ENCODE measurements at regions not wholly inside any gene's neighbourhood (a gene's known extent, or its start where the extent isn't known, plus 50 kb on each side); places are given as distances from the start of the nearest gene placed in this dataset.

DNA sequence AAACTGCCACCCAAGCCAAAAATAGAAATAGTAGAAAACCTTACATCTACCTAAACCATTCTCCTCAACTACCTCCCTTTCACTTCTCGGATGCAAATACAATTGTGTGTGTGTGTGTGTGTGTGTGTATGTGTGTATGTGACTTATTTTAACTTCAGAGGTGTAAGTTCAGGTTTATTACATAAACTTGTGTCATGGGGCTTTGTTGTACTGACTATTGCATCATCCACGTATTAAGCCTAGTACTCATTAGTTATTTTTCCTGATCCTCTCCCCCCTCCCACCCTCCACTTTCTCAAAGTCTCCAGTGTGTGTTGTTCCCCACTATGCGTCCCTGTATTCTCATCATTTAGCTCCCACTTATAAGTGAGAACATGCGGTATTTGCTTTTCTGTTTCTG, 592.5 kb upstream of the ATP2B1 start:
- no peak for DNase-seq
- TF ChIP-seq, protein P1, sequence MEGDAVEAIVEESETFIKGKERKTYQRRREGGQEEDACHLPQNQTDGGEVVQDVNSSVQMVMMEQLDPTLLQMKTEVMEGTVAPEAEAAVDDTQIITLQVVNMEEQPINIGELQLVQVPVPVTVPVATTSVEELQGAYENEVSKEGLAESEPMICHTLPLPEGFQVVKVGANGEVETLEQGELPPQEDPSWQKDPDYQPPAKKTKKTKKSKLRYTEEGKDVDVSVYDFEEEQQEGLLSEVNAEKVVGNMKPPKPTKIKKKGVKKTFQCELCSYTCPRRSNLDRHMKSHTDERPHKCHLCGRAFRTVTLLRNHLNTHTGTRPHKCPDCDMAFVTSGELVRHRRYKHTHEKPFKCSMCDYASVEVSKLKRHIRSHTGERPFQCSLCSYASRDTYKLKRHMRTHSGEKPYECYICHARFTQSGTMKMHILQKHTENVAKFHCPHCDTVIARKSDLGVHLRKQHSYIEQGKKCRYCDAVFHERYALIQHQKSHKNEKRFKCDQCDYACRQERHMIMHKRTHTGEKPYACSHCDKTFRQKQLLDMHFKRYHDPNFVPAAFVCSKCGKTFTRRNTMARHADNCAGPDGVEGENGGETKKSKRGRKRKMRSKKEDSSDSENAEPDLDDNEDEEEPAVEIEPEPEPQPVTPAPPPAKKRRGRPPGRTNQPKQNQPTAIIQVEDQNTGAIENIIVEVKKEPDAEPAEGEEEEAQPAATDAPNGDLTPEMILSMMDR (IDR thresholded peaks at IDR 0.05; ENCODE audit: low read depth, low read length) = no peak

DNA sequence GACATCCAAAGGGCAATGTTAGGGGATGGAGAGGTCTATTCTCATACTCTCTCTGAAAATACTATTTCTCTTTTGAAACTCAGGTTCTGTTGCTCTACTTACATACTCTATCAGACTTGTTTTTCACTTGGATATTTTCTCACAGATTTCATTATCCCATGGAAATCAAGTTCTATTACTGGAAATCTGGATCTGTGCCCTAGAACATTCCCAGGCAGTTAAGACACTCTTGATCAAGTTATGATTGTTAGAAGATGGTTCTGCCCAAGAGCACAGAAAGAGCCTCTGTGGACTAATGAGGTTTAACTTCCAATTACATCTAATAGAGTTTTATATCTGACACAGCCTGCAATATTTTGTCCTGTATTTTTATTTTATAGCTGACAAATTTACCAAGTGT, 591.0 kb upstream of the ATP2B1 start:
- TF ChIP-seq, protein P1 (IDR thresholded peaks at IDR 0.05; ENCODE audit: low read depth, low read length) = no peak
- Histone ChIP-seq H3K9me3 (ENCODE audit: severe bottlenecking) (no peaks in the 10 kb centered on the region), H3K27ac (no peak overlapping the region), H3K36me3 (no peaks in the 10 kb centered on the region), H3K27me3 (ENCODE audit: insufficient read depth, low read depth, severe bottlenecking) (no peaks in the 10 kb centered on the region), H3K4me3 (ENCODE audit: low read depth, low read length) (no peak overlapping the region)
- no peak for DNase-seq

More for the DNA sequence above, 592.5 kb upstream of the ATP2B1 start:
- Histone ChIP-seq H3K4me3 (ENCODE audit: low read depth, low read length) (no peak overlapping the region), H3K27me3 (ENCODE audit: insufficient read depth, low read depth, severe bottlenecking) (no peaks in the 10 kb centered on the region), H3K27ac (no peak overlapping the region), H3K9me3 (ENCODE audit: severe bottlenecking) (no peaks in the 10 kb centered on the region), H3K36me3 (no peaks in the 10 kb centered on the region)

DNA sequence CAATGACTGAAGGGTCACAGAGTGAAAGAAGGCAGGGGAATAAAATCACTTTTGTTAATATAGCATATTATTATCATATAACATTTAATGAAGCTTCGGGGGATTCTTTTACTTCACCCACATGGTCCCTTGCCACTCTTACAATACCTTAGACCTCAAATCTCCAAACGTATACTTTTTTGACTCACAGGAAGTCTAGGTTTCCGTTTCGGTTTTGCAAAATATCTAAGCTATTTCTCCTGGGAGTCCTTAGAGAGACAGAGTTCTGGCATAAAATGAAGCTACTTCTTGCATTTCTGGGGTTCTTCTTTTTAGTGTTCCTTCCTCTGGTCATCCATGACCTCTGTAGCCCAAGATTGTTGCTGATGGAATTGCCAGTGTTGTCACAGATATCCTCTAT, 590.5 kb upstream of the ATP2B1 start:
- DNase-seq = no peak
- no peak overlapping the region for H3K4me3 ChIP-seq (ENCODE audit: low read depth, low read length)
- no peaks in the 10 kb centered on the region for H3K9me3 ChIP-seq (ENCODE audit: severe bottlenecking)
- TF ChIP-seq, protein P1 (IDR thresholded peaks at IDR 0.05; ENCODE audit: low read depth, low read length) = no peak
- no peak overlapping the region for H3K27ac ChIP-seq
- H3K27me3 ChIP-seq (ENCODE audit: insufficient read depth, low read depth, severe bottlenecking) = no peaks in the 10 kb centered on the region
- H3K36me3 ChIP-seq = no peaks in the 10 kb centered on the region

DNA sequence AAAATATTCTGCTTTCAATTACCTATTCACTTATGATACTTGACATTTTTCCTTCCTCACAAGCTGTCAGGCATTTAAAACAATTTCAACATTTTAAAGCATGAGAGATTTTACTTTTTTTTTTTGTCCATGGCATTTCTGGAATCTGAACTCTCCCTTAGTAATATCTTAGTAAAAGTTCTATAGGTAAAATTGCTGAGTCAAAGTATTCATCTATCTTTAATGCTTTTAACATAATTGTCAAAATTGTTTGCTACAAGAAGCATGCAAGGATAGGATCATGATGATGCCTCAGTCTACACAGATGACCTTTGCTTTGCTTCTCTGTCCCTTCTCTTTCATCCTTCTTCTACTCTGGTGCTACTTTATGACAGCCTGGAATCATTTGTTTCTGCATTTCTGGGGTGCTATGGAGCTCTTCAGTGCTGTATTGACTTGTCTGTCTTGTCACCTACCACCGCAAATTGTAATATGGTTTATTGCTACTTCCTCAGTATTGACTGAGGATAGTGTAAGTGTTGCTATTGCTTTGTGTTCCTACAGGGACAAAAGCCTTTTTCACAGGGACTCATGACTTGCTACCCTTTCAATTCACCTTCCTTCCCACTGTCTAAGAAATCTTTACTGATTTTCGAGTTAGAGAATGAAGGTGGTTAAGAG, 589.8 kb upstream of the ATP2B1 start:
- Histone ChIP-seq H3K9me3 (ENCODE audit: severe bottlenecking) (no peaks in the 10 kb centered on the region), H3K27ac (no peak overlapping the region), H3K4me3 (ENCODE audit: low read depth, low read length) (no peak overlapping the region), H3K27me3 (ENCODE audit: insufficient read depth, low read depth, severe bottlenecking) (no peaks in the 10 kb centered on the region), H3K36me3 (no peaks in the 10 kb centered on the region)
- TF ChIP-seq, protein P1 (IDR thresholded peaks at IDR 0.05; ENCODE audit: low read depth, low read length) = no peak
- DNase-seq = no peak

DNA sequence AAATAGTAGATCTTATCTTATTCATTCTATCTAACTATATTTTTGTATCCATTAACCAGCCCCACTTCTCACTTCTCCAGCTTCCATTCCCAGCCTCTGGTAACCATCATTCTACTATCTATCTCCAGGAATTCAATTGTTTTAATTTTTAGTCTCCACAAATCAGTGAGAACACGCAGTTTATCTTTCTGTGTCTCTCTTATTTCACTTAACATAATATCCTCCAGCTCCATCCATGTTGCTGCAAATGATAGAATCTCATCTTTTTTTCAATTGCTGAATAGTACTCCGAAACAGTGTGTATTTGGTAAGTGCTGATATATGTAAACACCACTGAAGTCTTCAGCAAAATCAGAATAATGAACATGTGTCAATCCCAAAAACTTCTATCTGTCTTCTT, 587.2 kb upstream of the ATP2B1 start:
- Histone ChIP-seq H3K27ac (no peak overlapping the region), H3K4me3 (ENCODE audit: low read depth, low read length) (no peak overlapping the region), H3K36me3 (no peaks in the 10 kb centered on the region), H3K27me3 (ENCODE audit: insufficient read depth, low read depth, severe bottlenecking) (no peaks in the 10 kb centered on the region), H3K9me3 (ENCODE audit: severe bottlenecking) (no peaks in the 10 kb centered on the region)
- TF ChIP-seq, protein P1 (IDR thresholded peaks at IDR 0.05; ENCODE audit: low read depth, low read length) = no peak
- DNase-seq = no peak

DNA sequence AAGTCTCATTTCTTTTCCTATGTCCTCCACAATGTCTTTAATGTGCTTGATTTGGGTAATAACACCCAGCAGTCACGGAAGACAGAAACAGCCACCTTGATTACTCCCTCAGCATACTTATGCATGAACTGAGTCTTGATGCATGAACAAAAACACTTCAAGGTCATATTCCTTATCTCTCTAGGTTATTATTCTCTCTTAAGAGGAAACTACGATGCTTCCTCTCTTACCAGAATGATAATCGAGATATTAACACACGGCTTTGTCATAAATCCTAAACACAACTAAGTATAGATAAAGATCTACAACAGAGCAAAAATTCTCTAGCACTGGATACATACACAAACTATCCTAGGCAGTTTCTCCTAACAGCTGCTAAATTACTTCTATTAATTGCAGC, 583.5 kb upstream of the ATP2B1 start:
- no peaks in the 10 kb centered on the region for H3K9me3 ChIP-seq (ENCODE audit: severe bottlenecking)
- no peak for DNase-seq
- no peaks in the 10 kb centered on the region for H3K36me3 ChIP-seq
- H3K27ac ChIP-seq = no peak overlapping the region
- TF ChIP-seq, protein P1 (IDR thresholded peaks at IDR 0.05; ENCODE audit: low read depth, low read length) = no peak
- H3K4me3 ChIP-seq (ENCODE audit: low read depth, low read length) = no peak overlapping the region
- H3K27me3 ChIP-seq (ENCODE audit: insufficient read depth, low read depth, severe bottlenecking) = no peaks in the 10 kb centered on the region
